Stimulated activated naive B cell treated with anti-CD40 and anti-IgM and Interleukin-4, amounts not matched to agents 10 μg/mL and 1 μg/mL and 100 μg/mL, for 72 hours (primary cell): ENCODE measurements at regions not wholly inside any gene's neighbourhood (a gene's known extent, or its start where the extent isn't known, plus 50 kb on each side); places are given as distances from the start of the nearest gene placed in this dataset.

Experiments used
- ATAC-seq, 2 donors: fragments of 150-1000 bp; cut with Tn5 transposase; replicated peaks; 2 replicates each; pipeline ENCODE4 v1.10.0; 2021; ENCODE audit warnings: moderate library complexity in 1 of 2
- DNase-seq: peaks from one replicate; pipeline ENCODE4 v3.0.0; 2021
- H3K27ac Mint-ChIP-seq: one replicate; pipeline ENCODE4 v1.8.0; 2022; ENCODE audit warnings: mild to moderate bottlenecking, mixed read lengths
- H3K27me3 Mint-ChIP-seq, 2 donors: one replicate each; pipeline ENCODE4 v1.8.0; 2022; ENCODE audit warnings: mixed read lengths in 2 of 2
- H3K36me3 Mint-ChIP-seq, 2 donors: one replicate each; pipeline ENCODE4 v1.8.0; 2022; ENCODE audit warnings: mixed read lengths in 2 of 2, mild to moderate bottlenecking in 1 of 2
- H3K4me1 Mint-ChIP-seq, 2 donors: one replicate each; pipeline ENCODE4 v1.8.0; 2022; ENCODE audit warnings: mixed read lengths in 2 of 2, mild to moderate bottlenecking in 1 of 2
- H3K4me3 Mint-ChIP-seq, 2 donors: one replicate each; pipeline ENCODE4 v1.8.0; 2022; ENCODE audit warnings: mild to moderate bottlenecking in 2 of 2, mixed read lengths in 2 of 2, moderate library complexity in 1 of 2
- H3K9me3 Mint-ChIP-seq, 2 donors: one replicate each; pipeline ENCODE4 v1.8.0; 2022; ENCODE audit warnings: mixed read lengths in 2 of 2, mild to moderate bottlenecking in 1 of 2

- Mint-ChIP-seq H3K4me1 (no peaks in the 10 kb centered on the region), H3K9me3 (peaks cover 4 to 6% of the 10 kb centered on the region in 2 donors), H3K27ac (no peak overlapping the region), H3K4me3 (no peak overlapping the region), H3K36me3 (no peaks in the 10 kb centered on the region), H3K27me3 (no peaks in the 10 kb centered on the region)
- DNase-seq: no peak
- ATAC-seq: no peak
Measured at GRCh38 chr5:2119573-2119972, 236.8 kb upstream of the IRX4 start.

GRCh38 chr5:2113348-2114131 lies 230.8 kb upstream of the IRX4 start:
- Mint-ChIP-seq H3K36me3 (no peaks in the 10 kb centered on the region), H3K27ac (no peak overlapping the region), H3K27me3 (no peaks in the 10 kb centered on the region), H3K4me3 (no peak overlapping the region), H3K9me3 (peaks cover 0 to 2% of the 10 kb centered on the region in 2 donors), H3K4me1 (no peaks in the 10 kb centered on the region)
- DNase-seq: no peak
- ATAC-seq: no peak

DNA sequence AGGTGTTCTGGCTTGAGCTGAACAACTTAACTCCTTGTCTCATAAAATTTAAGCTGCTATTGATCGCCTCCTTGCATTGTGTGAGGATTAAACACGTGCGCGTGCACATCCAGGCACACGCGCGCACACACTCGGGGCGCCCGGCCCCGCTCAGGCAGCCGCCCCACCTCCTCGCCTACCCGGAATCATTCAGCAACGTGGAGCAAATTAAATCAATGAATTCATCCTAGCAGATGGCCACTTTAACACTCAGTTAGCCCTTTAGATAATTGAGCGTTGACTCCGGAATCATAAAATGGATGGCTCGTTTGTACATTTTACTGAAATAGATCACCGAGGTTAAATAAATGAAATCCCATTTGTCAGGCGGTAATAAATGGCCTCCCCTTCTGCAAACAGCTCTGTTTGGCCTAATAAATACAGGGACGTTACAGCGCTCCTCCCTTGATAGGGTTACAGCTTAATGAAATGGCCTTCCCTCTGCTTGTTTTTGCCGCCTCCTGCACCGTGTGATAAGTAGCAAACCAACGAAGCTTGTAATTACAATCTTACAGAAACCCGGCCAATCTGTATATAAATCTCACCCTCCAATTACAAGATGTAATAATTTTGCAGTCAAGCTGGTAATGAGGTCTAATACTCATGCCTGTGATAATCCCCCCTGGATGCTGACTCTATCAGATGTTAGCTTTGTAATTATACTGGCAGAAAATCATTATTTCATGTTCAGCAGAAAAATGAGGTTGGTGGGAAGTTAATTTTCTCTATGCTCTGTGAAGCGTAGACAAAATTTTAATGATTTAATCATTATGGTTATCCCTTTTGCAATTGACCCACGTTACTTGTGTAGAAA lies 229.7 kb upstream of the IRX4 start:
- Mint-ChIP-seq H3K27ac (no peak overlapping the region), H3K27me3 (no peaks in the 10 kb centered on the region), H3K9me3 (peaks cover 0 to 2% of the 10 kb centered on the region in 2 donors), H3K36me3 (no peaks in the 10 kb centered on the region), H3K4me1 (no peaks in the 10 kb centered on the region), H3K4me3 (no peak overlapping the region)
- DNase-seq (no peak), ATAC-seq (no peak)

- H3K27ac Mint-ChIP-seq: no peak overlapping the region
- peaks cover 0 to 2% of the 10 kb centered on the region in 2 donors for H3K9me3 Mint-ChIP-seq
- ATAC-seq: no peak
- H3K27me3 Mint-ChIP-seq: no peaks in the 10 kb centered on the region
- no peaks in the 10 kb centered on the region for H3K4me1 Mint-ChIP-seq
- no peaks in the 10 kb centered on the region for H3K36me3 Mint-ChIP-seq
- no peak overlapping the region for H3K4me3 Mint-ChIP-seq
- no peak for DNase-seq
Measured at GRCh38 chr5:2111569-2112105, 228.9 kb upstream of the IRX4 start.

DNA sequence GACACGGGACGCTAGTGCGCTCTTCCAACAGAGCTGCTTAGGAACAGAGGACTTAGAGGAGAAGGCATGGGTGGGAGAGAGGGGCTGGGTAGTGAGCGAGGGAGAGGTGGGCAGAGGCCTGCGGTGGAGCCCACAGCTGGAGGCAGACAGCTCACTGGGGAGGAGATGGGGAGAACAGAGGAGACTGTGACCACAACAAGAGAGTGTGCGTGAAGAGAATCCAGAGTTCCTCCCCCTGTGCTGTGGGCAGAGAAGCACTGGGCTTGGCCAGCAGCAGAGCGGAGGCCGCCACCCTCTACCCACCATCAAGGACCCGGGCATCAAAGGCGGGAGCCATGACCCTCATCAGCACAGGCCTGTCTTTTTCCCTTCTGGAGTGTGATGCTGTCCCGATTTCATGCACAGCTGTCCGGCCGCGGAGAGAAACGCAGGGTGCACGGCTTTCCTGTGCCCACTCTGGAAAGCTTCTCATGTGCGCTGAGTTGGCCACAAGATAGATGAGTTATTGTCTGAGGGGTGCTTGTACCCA lies 228.3 kb upstream of the IRX4 start:
- no peak for DNase-seq
- H3K27me3 Mint-ChIP-seq: no peaks in the 10 kb centered on the region
- H3K4me3 Mint-ChIP-seq: no peak overlapping the region
- H3K27ac Mint-ChIP-seq: no peak overlapping the region
- peaks cover 2 to 4% of the 10 kb centered on the region in 2 donors for H3K9me3 Mint-ChIP-seq
- no peaks in the 10 kb centered on the region for H3K36me3 Mint-ChIP-seq
- no peaks in the 10 kb centered on the region for H3K4me1 Mint-ChIP-seq
- no peak for ATAC-seq

GRCh38 chr5:2110137-2110933 lies 227.6 kb upstream of the IRX4 start:
- Mint-ChIP-seq H3K4me1 (no peaks in the 10 kb centered on the region), H3K27me3 (no peaks in the 10 kb centered on the region), H3K27ac (no peak overlapping the region), H3K4me3 (no peak overlapping the region), H3K9me3 (peaks cover 8% of the 10 kb centered on the region in 2 donors), H3K36me3 (no peaks in the 10 kb centered on the region)
- DNase-seq (no peak), ATAC-seq (no peak)

DNA sequence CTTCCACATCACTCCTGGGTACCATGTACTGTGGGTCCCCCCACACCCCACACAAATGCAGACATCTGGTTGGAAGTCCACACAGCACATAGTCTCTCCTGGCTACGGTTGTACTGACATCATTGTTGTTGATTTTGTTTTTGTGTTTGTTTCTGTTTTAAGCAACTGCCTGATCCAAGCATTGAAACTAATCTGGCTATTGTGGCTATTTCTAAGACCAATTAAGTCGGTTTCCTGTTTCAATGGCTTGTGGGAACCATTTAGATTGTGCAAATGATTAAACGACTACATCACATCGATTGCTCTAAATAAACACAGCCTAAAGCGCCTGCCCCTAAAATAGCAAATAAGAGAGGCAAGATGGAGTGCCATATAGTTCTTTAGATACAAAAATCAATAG lies 226.8 kb upstream of the IRX4 start:
- H3K27ac Mint-ChIP-seq: no peak overlapping the region
- ATAC-seq: no peak
- no peak for DNase-seq
- H3K27me3 Mint-ChIP-seq: no peaks in the 10 kb centered on the region
- no peaks in the 10 kb centered on the region for H3K4me1 Mint-ChIP-seq
- no peak overlapping the region for H3K4me3 Mint-ChIP-seq
- no peaks in the 10 kb centered on the region for H3K36me3 Mint-ChIP-seq
- peaks cover 8% of the 10 kb centered on the region in 2 donors for H3K9me3 Mint-ChIP-seq

DNA sequence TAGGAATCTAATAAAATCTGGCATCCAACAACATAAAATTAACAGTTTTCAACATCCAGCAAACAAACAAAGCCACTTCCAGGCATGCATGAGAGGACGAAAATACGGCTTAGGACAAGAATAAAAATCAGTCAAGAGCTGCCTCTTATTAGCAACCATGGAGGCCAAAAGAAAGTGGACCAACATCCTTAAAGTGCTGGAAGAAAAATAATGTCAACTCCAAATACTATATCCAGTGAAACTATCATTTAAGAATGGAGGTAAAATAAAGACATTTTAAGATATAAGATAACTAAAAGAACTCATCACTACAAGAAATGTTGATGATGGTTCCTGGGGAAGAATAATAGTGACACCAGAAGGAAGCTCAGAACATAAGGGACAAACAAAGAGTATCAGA lies 224.0 kb upstream of the IRX4 start:
- no peak for ATAC-seq

DNA sequence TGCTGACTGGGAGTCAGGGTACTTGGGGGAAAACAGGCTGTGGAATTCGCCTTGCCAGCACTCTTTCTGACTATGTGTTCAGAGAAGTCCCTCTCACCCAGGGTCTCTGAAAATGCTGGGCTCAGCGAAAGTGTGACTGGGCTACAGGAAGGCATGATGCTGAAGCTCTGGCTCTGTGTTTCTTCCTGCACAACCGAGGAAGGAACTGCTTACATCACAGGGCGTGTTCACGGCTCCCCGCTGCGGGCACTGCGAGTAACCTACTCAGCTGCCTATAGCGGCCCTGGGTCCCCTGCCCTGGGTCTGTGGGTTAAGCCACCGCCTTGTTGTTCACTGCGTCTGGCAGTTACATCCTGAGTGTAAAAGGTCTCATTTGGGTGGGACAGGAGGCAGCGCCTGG lies 222.4 kb upstream of the IRX4 start:
- Mint-ChIP-seq H3K27me3 (no peaks in the 10 kb centered on the region), H3K4me3 (no peak overlapping the region), H3K27ac (no peak overlapping the region), H3K36me3 (no peaks in the 10 kb centered on the region), H3K4me1 (no peaks in the 10 kb centered on the region), H3K9me3 (peaks cover 6 to 8% of the 10 kb centered on the region in 2 donors)
- ATAC-seq (no peak), DNase-seq (no peak)

More for the DNA sequence above, 224.0 kb upstream of the IRX4 start:
- no peak for DNase-seq
- peaks cover 6 to 8% of the 10 kb centered on the region in 2 donors for H3K9me3 Mint-ChIP-seq
- no peak overlapping the region for H3K27ac Mint-ChIP-seq
- H3K4me1 Mint-ChIP-seq: no peaks in the 10 kb centered on the region
- no peak overlapping the region for H3K4me3 Mint-ChIP-seq
- no peaks in the 10 kb centered on the region for H3K27me3 Mint-ChIP-seq
- no peaks in the 10 kb centered on the region for H3K36me3 Mint-ChIP-seq

DNA sequence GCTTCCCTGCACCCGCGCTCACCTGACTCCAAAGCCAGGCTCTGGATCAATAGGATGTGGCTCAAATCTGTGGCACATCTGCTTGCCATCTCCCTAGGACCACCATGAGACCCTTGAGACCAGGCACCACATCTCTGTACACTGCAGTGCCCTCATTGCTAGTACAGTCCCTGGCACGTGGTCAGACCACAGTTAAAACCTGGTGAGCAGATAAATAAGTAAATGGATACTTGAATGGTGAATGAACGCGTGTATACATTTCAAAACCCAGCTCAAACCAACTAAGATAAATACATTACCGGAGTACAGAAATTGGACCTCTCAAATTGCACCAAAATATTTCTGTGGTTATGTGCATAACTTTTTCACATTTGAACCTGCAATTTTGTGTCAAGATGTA lies 221.2 kb upstream of the IRX4 start:
- Mint-ChIP-seq H3K4me1 (no peaks in the 10 kb centered on the region), H3K4me3 (no peak overlapping the region), H3K27me3 (no peaks in the 10 kb centered on the region), H3K27ac (no peak overlapping the region), H3K9me3 (peaks cover 6 to 8% of the 10 kb centered on the region in 2 donors), H3K36me3 (no peaks in the 10 kb centered on the region)
- DNase-seq: no peak
- no peak for ATAC-seq

DNA sequence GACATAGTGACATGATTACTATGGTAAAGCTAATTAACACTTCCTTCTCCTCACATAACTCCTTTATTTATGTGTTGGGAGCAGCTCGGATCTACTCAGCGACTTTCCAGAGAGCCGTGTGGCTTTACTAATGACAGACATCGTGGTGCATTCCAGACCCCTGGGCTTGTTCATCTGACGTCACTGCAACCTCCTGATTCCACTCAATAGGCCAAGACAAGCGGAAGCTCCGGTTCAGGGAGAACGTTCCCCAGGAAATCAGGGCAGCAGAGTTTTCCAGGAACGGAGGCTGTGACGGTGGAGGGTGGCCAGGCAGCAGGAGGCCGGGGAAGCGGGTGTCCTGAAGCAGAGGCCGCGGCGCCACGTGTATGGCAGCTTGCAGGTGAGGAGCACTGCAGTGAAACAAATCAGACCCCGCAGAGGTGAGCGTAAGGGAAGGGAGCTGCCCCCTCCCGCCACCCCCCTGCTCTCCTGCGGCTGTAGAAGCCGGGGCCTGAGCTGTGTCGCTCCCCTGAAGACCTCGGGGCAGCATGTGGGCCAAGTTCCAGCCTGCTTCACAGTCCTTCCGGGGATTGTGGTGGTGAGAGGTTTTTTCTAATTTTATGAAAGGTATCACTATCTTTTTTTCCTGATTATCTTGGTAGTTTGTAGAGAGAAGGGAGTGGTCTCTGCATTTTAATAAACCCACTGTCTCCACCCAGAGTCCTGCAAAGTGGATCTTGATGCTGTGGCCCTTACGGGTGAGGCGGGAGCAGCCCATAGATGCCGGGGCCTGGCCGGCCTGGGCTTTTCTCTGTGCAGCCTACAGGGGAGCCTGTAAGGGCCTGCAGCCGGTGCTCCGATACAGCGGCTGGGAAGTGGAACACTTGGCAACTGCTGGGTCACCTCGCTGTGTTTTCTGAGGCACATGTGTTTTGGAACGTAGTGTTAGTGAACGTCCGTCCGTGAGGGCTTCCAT lies 220.4 kb upstream of the IRX4 start:
- no peaks in the 10 kb centered on the region for H3K36me3 Mint-ChIP-seq
- H3K27ac Mint-ChIP-seq: no peak overlapping the region
- H3K4me1 Mint-ChIP-seq: no peaks in the 10 kb centered on the region
- peaks cover 6 to 8% of the 10 kb centered on the region in 2 donors for H3K9me3 Mint-ChIP-seq
- no peak overlapping the region for H3K4me3 Mint-ChIP-seq
- ATAC-seq (no peak), DNase-seq (no peak)
- no peaks in the 10 kb centered on the region for H3K27me3 Mint-ChIP-seq

GRCh38 chr5:2101685-2102084 lies 219.0 kb upstream of the IRX4 start:
- H3K4me3 Mint-ChIP-seq: no peak overlapping the region
- H3K27me3 Mint-ChIP-seq: no peaks in the 10 kb centered on the region
- DNase-seq: no peak
- peaks cover 8 to 12% of the 10 kb centered on the region in 2 donors for H3K9me3 Mint-ChIP-seq
- ATAC-seq: no peak
- no peaks in the 10 kb centered on the region for H3K4me1 Mint-ChIP-seq
- H3K27ac Mint-ChIP-seq: no peak overlapping the region
- no peaks in the 10 kb centered on the region for H3K36me3 Mint-ChIP-seq

GRCh38 chr5:2096887-2097505 lies 214.3 kb upstream of the IRX4 start:
- H3K4me1 Mint-ChIP-seq: no peaks in the 10 kb centered on the region
- H3K27ac Mint-ChIP-seq: no peak overlapping the region
- DNase-seq (no peak), ATAC-seq (no peak)
- H3K4me3 Mint-ChIP-seq: no peak overlapping the region
- no peaks in the 10 kb centered on the region for H3K27me3 Mint-ChIP-seq
- H3K9me3 Mint-ChIP-seq: peaks cover 4 to 7% of the 10 kb centered on the region in 2 donors
- no peaks in the 10 kb centered on the region for H3K36me3 Mint-ChIP-seq
